ENCODE measurements at regions not wholly inside any gene's neighbourhood (a gene's known extent, or its start where the extent isn't known, plus 50 kb on each side); places are given as distances from the start of the nearest gene placed in this dataset.

DNA sequence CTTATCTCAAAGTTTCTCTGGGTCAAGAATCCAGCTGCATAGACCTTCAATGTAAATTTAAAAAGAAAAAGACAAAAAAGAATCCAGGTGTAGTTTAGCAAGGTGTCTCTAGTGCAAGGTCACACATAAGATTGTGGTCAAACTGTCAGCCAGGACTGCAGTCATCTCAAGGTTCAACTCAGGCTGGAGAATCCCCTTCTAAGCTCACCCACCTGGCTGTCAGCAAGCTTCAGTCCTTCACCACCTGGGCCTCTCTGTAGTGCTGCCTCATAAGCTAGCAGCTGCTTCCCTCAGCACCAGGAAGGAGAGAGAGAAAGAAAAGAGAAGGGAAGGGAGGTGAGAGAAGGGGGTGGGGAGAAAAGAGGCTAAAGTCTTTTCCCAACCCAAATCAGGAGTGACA, 146.7 kb downstream of the ACTL7B start:
- POLR2A ChIA-PET (ENCODE audit: unreplicated experiment), result no interaction called here
- DNase-seq (no peak), ATAC-seq (no peak)
- Histone ChIP-seq H3K36me3 (ENCODE audit: low read depth, low read length) (no peaks in the 10 kb centered on the region), H3K79me2 (ENCODE audit: low read length) (no peaks in the 10 kb centered on the region), H3K9me2 (replicated peaks; ENCODE audit: low read length) (no peaks in the 10 kb centered on the region), H3K4me2 (ENCODE audit: low read length) (no peak overlapping the region), H4K20me1 (ENCODE audit: low read length) (no peaks in the 10 kb centered on the region), H3K9me3 (ENCODE audit: low read length) (no peaks in the 10 kb centered on the region), H3K9ac (ENCODE audit: low read length) (no peak overlapping the region), H3K4me1 (ENCODE audit: insufficient read depth, low read length) (peaks cover 6% of the 10 kb centered on the region; the same call in 1 of the 2 replicates), H3K27ac (ENCODE audit: low read length) (no peak overlapping the region), H3K4me3 (ENCODE audit: low read length) (no peak overlapping the region), H3F3A (ENCODE audit: low read length, unreplicated experiment) (no peaks in the 10 kb centered on the region), H2AFZ (ENCODE audit: low read length) (no peak overlapping the region), H3K27me3 (ENCODE audit: low read length) (no peaks in the 10 kb centered on the region)
- intact Hi-C loops (cut with micrococcal nuclease), result no loop called here
- CTCF ChIA-PET, result no interaction called here
- TF ChIP-seq EZH2phosphoT487 (IDR thresholded peaks at IDR 0.05; ENCODE audit: borderline replicate concordance, low read length) (no peak), EZH2 (IDR thresholded peaks at IDR 0.05; ENCODE audit: low read length, unreplicated experiment) (no peak)
- TF ChIP-seq, protein P1, sequence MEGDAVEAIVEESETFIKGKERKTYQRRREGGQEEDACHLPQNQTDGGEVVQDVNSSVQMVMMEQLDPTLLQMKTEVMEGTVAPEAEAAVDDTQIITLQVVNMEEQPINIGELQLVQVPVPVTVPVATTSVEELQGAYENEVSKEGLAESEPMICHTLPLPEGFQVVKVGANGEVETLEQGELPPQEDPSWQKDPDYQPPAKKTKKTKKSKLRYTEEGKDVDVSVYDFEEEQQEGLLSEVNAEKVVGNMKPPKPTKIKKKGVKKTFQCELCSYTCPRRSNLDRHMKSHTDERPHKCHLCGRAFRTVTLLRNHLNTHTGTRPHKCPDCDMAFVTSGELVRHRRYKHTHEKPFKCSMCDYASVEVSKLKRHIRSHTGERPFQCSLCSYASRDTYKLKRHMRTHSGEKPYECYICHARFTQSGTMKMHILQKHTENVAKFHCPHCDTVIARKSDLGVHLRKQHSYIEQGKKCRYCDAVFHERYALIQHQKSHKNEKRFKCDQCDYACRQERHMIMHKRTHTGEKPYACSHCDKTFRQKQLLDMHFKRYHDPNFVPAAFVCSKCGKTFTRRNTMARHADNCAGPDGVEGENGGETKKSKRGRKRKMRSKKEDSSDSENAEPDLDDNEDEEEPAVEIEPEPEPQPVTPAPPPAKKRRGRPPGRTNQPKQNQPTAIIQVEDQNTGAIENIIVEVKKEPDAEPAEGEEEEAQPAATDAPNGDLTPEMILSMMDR (conservative IDR thresholded peaks at IDR 0.05; ENCODE audit: low read depth, low read length), result no peak
- no TSS peak for BruUV-seq (replicated peaks)

DNA sequence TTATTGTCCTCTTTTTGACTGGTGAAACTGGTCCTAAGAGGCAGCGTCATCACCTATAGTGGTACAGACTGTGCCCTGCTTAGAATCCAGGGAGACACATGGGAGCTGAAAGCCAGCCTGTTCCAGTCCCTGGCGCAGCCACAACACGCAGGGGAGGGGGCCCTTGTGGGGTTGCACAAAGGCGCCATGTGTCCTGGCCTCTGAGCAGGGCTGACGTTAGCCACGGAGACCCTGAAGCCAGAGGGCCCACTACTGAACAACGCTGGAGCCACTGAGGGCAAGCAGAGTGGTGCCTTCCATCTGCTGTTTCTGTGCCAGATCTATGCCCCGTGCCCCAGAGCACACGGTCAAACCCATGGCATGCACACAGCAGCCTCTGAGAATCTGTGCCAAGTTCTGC, 147.3 kb downstream of the ACTL7B start:
- Histone ChIP-seq H3K9ac (ENCODE audit: low read length) (no peak overlapping the region), H3K79me2 (ENCODE audit: low read length) (no peaks in the 10 kb centered on the region), H3K4me3 (ENCODE audit: low read length) (no peak overlapping the region), H3K9me2 (replicated peaks; ENCODE audit: low read length) (no peaks in the 10 kb centered on the region), H2AFZ (ENCODE audit: low read length) (no peak overlapping the region), H3K36me3 (ENCODE audit: low read depth, low read length) (no peaks in the 10 kb centered on the region), H3K27me3 (ENCODE audit: low read length) (no peaks in the 10 kb centered on the region), H3K27ac (ENCODE audit: low read length) (no peak overlapping the region), H3K4me2 (ENCODE audit: low read length) (no peak overlapping the region), H3K9me3 (ENCODE audit: low read length) (no peaks in the 10 kb centered on the region), H3F3A (ENCODE audit: low read length, unreplicated experiment) (no peaks in the 10 kb centered on the region), H3K4me1 (ENCODE audit: insufficient read depth, low read length) (peaks cover 7% of the 10 kb centered on the region; the same call in 1 of the 2 replicates), H4K20me1 (ENCODE audit: low read length) (no peaks in the 10 kb centered on the region)
- ChIA-PET POLR2A (ENCODE audit: unreplicated experiment) (no interaction called here), CTCF (no interaction called here)
- BruUV-seq (replicated peaks), result no TSS peak
- TF ChIP-seq, protein P1 (conservative IDR thresholded peaks at IDR 0.05; ENCODE audit: low read depth, low read length), result no peak
- TF ChIP-seq EZH2phosphoT487 (IDR thresholded peaks at IDR 0.05; ENCODE audit: borderline replicate concordance, low read length), result no peak
- no peak for TF ChIP-seq EZH2 (IDR thresholded peaks at IDR 0.05; ENCODE audit: low read length, unreplicated experiment)
- no peak for ATAC-seq
- intact Hi-C loops (cut with micrococcal nuclease), result no loop called here
- DNase-seq, result no peak

DNA sequence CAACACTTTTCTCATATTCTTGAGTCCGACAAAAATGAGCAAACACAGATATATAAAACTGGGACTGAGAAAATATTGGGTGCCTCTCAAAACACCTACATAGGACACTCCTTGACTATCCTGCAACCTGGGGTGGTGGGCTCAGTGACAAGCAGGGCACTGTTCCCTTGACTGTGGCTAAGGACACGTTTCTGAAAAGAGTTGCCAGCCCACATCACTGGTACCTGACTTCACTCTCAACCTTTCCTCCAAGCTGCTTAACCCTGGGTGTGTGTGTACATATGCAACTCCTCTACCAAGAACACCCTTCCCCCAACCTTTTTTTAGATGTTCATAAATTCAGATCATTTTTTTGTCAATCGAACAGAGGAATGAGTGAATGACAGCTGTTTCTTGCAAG, 148.7 kb downstream of the ACTL7B start:
- H3K4me2 ChIP-seq (ENCODE audit: low read length), result no peak overlapping the region
- POLR2A ChIA-PET (ENCODE audit: unreplicated experiment), result no interaction called here
- no peaks in the 10 kb centered on the region for H3K9me3 ChIP-seq (ENCODE audit: low read length)
- CTCF ChIA-PET, result no interaction called here
- no peaks in the 10 kb centered on the region for H3K36me3 ChIP-seq (ENCODE audit: low read depth, low read length)
- no peaks in the 10 kb centered on the region for H3F3A ChIP-seq (ENCODE audit: low read length, unreplicated experiment)
- no peaks in the 10 kb centered on the region for H3K79me2 ChIP-seq (ENCODE audit: low read length)
- ATAC-seq (no peak), DNase-seq (no peak)
- H3K27ac ChIP-seq (ENCODE audit: low read length), result no peak overlapping the region
- intact Hi-C loops (cut with micrococcal nuclease), result no loop called here
- H3K4me1 ChIP-seq (ENCODE audit: insufficient read depth, low read length), result peaks cover 7% of the 10 kb centered on the region; the same call in 1 of the 2 replicates
- H3K27me3 ChIP-seq (ENCODE audit: low read length), result no peaks in the 10 kb centered on the region
- no peak overlapping the region for H2AFZ ChIP-seq (ENCODE audit: low read length)
- H4K20me1 ChIP-seq (ENCODE audit: low read length), result no peaks in the 10 kb centered on the region
- H3K4me3 ChIP-seq (ENCODE audit: low read length), result no peak overlapping the region
- BruUV-seq (replicated peaks), result no TSS peak
- no peaks in the 10 kb centered on the region for H3K9me2 ChIP-seq (replicated peaks; ENCODE audit: low read length)
- no peak overlapping the region for H3K9ac ChIP-seq (ENCODE audit: low read length)
- TF ChIP-seq, protein P1 (conservative IDR thresholded peaks at IDR 0.05; ENCODE audit: low read depth, low read length), result no peak
- TF ChIP-seq EZH2phosphoT487 (IDR thresholded peaks at IDR 0.05; ENCODE audit: borderline replicate concordance, low read length) (no peak), EZH2 (IDR thresholded peaks at IDR 0.05; ENCODE audit: low read length, unreplicated experiment) (no peak)
